ENCODE measurements at regions not wholly inside any gene's neighbourhood (a gene's known extent, or its start where the extent isn't known, plus 50 kb on each side); places are given as distances from the start of the nearest gene placed in this dataset.

GRCh38 chr4:58138786-58139668 lies 1028.8 kb upstream of the IGFBP7 start:
- no peaks in the 10 kb centered on the region for H3K4me1 ChIP-seq (ENCODE audit: insufficient read depth, low read length)
- no peak overlapping the region for H3K4me2 ChIP-seq (ENCODE audit: low read length)
- no peak for TF ChIP-seq CTCF (conservative IDR thresholded peaks at IDR 0.05; ENCODE audit: low read depth, low read length)
- TF ChIP-seq EZH2 (IDR thresholded peaks at IDR 0.05; ENCODE audit: low read length, unreplicated experiment), result no peak
- TF ChIP-seq EZH2phosphoT487 (IDR thresholded peaks at IDR 0.05; ENCODE audit: borderline replicate concordance, low read length), result no peak
- no peaks in the 10 kb centered on the region for H3F3A ChIP-seq (ENCODE audit: low read length, unreplicated experiment)
- H3K9me3 ChIP-seq (ENCODE audit: low read length), result no peaks in the 10 kb centered on the region
- no peak for DNase-seq
- ATAC-seq, result no peak
- H3K9me2 ChIP-seq (replicated peaks; ENCODE audit: low read length), result no peaks in the 10 kb centered on the region
- intact Hi-C loops (cut with micrococcal nuclease), result no loop called here
- no peaks in the 10 kb centered on the region for H3K79me2 ChIP-seq (ENCODE audit: low read length)
- no peak overlapping the region for H3K9ac ChIP-seq (ENCODE audit: low read length)
- no peaks in the 10 kb centered on the region for H4K20me1 ChIP-seq (ENCODE audit: low read length)
- H3K4me3 ChIP-seq (ENCODE audit: low read length), result no peak overlapping the region
- no peak overlapping the region for H2AFZ ChIP-seq (ENCODE audit: low read length)
- ChIA-PET POLR2A (ENCODE audit: unreplicated experiment) (interaction anchor here (0.7 kb wide), 1 partner anchor 1887 kb away, joined by 3 read pairs; no protein-coding TSS in a partner anchor), CTCF (no interaction called here)
- H3K27me3 ChIP-seq (ENCODE audit: low read length), result 0 out of 2 replicates have a peak, but pooled peaks cover 9% of the 10 kb centered on the region
- no peak overlapping the region for H3K27ac ChIP-seq (ENCODE audit: low read length)
- BruUV-seq (replicated peaks), result no TSS peak
- no peaks in the 10 kb centered on the region for H3K36me3 ChIP-seq (ENCODE audit: low read depth, low read length)

DNA sequence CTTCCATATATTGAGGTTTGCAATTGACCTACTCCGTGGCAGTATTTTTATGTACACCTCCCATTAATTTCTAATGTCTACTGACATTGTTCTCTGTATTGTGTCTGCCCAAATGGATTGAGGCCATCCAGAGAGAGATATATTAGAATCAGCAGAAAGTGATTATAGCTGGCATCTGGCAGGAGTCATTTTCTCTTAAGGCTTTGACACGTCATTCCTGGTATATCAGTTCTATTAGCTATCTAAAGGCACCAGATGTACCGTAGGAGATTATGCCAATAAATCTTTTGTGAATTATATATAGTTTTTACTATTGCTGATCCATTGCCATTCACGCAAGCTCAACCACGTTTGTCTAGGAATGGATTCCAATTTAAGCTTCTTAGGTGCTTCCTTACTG lies 1026.4 kb upstream of the IGFBP7 start:
- no peaks in the 10 kb centered on the region for H3K4me1 ChIP-seq (ENCODE audit: insufficient read depth, low read length)
- no peak overlapping the region for H2AFZ ChIP-seq (ENCODE audit: low read length)
- no peaks in the 10 kb centered on the region for H3K9me3 ChIP-seq (ENCODE audit: low read length)
- H3K27me3 ChIP-seq (ENCODE audit: low read length), result peaks cover 13% of the 10 kb centered on the region
- H3K4me2 ChIP-seq (ENCODE audit: low read length), result no peak overlapping the region
- ChIA-PET POLR2A (ENCODE audit: unreplicated experiment) (no interaction called here), CTCF (no interaction called here)
- H4K20me1 ChIP-seq (ENCODE audit: low read length), result no peaks in the 10 kb centered on the region
- H3K9me2 ChIP-seq (replicated peaks; ENCODE audit: low read length), result no peaks in the 10 kb centered on the region
- intact Hi-C loops (cut with micrococcal nuclease), result no loop called here
- no peak overlapping the region for H3K4me3 ChIP-seq (ENCODE audit: low read length)
- TF ChIP-seq EZH2 (IDR thresholded peaks at IDR 0.05; ENCODE audit: low read length, unreplicated experiment), result no peak
- TF ChIP-seq EZH2phosphoT487 (IDR thresholded peaks at IDR 0.05; ENCODE audit: borderline replicate concordance, low read length), result no peak
- TF ChIP-seq CTCF (conservative IDR thresholded peaks at IDR 0.05; ENCODE audit: low read depth, low read length), result no peak
- H3K9ac ChIP-seq (ENCODE audit: low read length), result no peak overlapping the region
- H3K36me3 ChIP-seq (ENCODE audit: low read depth, low read length), result no peaks in the 10 kb centered on the region
- no TSS peak for BruUV-seq (replicated peaks)
- no peaks in the 10 kb centered on the region for H3K79me2 ChIP-seq (ENCODE audit: low read length)
- DNase-seq (no peak), ATAC-seq (no peak)
- H3K27ac ChIP-seq (ENCODE audit: low read length), result no peak overlapping the region
- no peaks in the 10 kb centered on the region for H3F3A ChIP-seq (ENCODE audit: low read length, unreplicated experiment)

DNA sequence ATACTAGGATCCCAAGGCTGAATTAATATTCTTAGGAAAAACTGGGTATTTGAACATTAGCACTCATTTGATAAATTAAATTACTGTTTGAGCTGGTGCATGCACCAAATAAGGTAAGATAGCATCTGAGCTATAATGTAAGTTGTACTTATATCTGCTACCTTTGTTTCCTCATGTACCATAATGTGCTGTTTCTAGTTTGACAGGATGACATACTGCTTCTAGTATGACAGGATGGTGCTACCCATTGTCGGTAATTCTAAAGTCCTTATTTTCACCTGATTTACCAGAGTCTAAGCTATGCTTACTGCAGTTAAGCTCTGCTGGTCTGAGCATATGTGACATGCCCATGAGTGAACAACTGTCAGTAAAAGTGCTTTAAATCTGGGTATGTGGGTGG lies 1017.5 kb upstream of the IGFBP7 start:
- H3K36me3 ChIP-seq (ENCODE audit: low read depth, low read length), result no peaks in the 10 kb centered on the region
- ChIA-PET POLR2A (ENCODE audit: unreplicated experiment) (no interaction called here), CTCF (no interaction called here)
- no peaks in the 10 kb centered on the region for H3K9me2 ChIP-seq (replicated peaks; ENCODE audit: low read length)
- BruUV-seq (replicated peaks), result no TSS peak
- TF ChIP-seq EZH2 (IDR thresholded peaks at IDR 0.05; ENCODE audit: low read length, unreplicated experiment) (no peak), EZH2phosphoT487 (IDR thresholded peaks at IDR 0.05; ENCODE audit: borderline replicate concordance, low read length) (no peak), CTCF (conservative IDR thresholded peaks at IDR 0.05; ENCODE audit: low read depth, low read length) (no peak)
- no peak overlapping the region for H3K4me2 ChIP-seq (ENCODE audit: low read length)
- H2AFZ ChIP-seq (ENCODE audit: low read length), result no peak overlapping the region
- H3K9ac ChIP-seq (ENCODE audit: low read length), result no peak overlapping the region
- H3K27me3 ChIP-seq (ENCODE audit: low read length), result peaks cover 29% of the 10 kb centered on the region
- no peaks in the 10 kb centered on the region for H4K20me1 ChIP-seq (ENCODE audit: low read length)
- H3F3A ChIP-seq (ENCODE audit: low read length, unreplicated experiment), result no peaks in the 10 kb centered on the region
- DNase-seq, result no peak
- H3K79me2 ChIP-seq (ENCODE audit: low read length), result no peaks in the 10 kb centered on the region
- no peak overlapping the region for H3K27ac ChIP-seq (ENCODE audit: low read length)
- ATAC-seq, result no peak
- no peaks in the 10 kb centered on the region for H3K4me1 ChIP-seq (ENCODE audit: insufficient read depth, low read length)
- intact Hi-C loops (cut with micrococcal nuclease), result no loop called here
- H3K9me3 ChIP-seq (ENCODE audit: low read length), result no peaks in the 10 kb centered on the region
- H3K4me3 ChIP-seq (ENCODE audit: low read length), result no peak overlapping the region

Data from PC-3 (cell line).